HG03442 (cell line): ENCODE measurements at regions not wholly inside any gene's neighbourhood (a gene's known extent, or its start where the extent isn't known, plus 50 kb on each side); places are given as distances from the start of the nearest gene placed in this dataset.

Experiments used
- ATAC-seq: cut with Tn5 transposase; IDR thresholded peaks from one replicate; pipeline ENCODE4 v1.9.1; 2021; ENCODE audit warnings: mild to moderate bottlenecking, moderate library complexity; ENCODE audit not compliant: unreplicated experiment

- no peak for ATAC-seq
These were observed 93.2 kb downstream of the PTCSC3 start for GRCh38 chr14:36083317-36083716.

- ATAC-seq = no peak
These were observed 98.4 kb downstream of the PTCSC3 start for GRCh38 chr14:36078080-36078479.

DNA sequence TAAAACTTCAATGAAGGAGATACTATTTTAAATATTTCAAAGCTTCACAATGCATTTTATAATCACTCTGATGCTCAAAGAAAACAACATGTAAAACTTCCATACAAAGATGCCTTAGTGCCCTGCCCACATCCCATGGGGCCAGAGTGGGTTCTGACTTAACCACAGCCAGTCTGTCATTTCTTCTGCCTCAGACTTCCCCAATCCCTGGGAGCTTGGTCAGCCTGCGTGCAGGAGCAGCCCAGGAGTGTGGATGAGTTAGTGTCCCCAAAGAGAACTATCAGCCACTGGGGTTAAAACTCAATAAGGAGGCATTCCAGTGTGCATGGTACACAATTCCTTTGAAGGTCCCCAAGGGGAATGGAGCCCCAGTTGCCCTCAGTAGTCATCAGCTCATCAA is 100.3 kb downstream of the PTCSC3 start:
- no peak for ATAC-seq

- ATAC-seq = no peak
These were observed 101.3 kb downstream of the PTCSC3 start for GRCh38 chr14:36075203-36075602.

DNA sequence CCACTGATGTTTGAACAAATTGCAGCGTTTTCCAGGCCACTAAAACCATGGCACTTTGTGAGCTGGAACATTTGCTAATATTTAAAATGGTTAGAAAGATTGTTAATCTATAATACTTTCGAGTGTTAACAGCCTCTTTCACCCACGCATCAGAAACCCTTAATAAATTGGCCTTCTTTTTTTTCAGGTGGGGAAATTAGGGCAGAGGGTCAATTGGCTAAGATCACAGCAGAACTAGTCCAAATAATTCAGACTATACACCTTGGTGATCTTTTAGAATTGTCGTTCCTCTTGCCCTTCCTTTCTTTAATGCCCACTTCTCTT is 105.8 kb downstream of the PTCSC3 start:
- no peak for ATAC-seq

DNA sequence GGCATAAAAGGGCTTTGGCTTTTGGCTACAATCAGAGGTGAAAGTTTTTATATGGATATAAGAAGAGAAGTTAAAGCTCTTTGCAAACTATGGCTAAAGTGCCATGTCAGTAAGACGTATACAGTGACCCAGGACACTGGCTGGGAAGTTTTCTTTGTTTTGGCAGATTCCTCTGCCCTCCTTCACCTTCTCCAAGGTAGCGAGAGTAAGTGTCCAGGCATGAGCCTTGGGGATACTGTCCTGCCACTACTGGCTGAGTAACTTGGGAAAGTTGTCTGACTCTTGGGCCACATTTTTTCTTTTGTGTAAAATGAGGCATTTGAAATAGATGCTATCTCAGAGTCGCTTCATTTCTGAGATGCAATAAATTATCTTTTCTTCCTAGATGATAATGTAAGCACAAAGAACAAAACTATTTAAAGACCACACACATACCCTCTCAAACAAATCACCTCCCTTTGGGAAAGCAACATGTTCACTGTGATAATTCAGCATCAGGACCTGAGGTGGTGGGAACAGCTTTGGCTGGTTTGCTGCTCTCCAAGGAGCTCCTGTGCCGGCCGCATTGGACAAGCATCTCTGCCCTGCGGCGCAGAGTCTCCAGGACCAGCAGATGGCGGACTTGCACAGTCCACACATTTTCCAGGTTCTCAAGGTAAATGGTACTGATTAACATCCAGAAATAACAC is 106.3 kb downstream of the PTCSC3 start:
- ATAC-seq = peak; percentile 63

DNA sequence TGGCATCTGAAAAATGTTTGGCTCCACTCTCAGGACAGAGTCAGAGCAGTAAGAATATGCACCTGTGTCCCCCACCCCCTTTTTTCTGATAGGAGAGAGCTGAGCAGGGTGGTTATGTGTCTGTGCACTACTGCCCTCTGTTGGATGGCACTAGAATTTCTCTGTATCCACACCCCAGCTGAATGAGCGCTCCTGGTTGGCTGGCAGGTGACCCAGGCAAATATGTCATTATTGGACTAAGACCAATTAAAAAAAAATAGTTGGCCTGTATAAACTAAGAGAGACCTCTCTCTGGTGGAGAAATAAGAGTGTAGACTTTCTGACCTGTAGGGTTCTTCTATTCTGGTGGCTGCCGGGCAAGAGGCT is 107.0 kb downstream of the PTCSC3 start:
- ATAC-seq = peak; percentile 58

- ATAC-seq = peak; percentile 5
These were observed 107.6 kb downstream of the PTCSC3 start for GRCh38 chr14:36068777-36069534.

GRCh38 chr14:36067428-36068187 is 108.9 kb downstream of the PTCSC3 start:
- ATAC-seq = no peak

- no peak for ATAC-seq
These were observed 109.9 kb downstream of the PTCSC3 start for GRCh38 chr14:36066636-36067035.

DNA sequence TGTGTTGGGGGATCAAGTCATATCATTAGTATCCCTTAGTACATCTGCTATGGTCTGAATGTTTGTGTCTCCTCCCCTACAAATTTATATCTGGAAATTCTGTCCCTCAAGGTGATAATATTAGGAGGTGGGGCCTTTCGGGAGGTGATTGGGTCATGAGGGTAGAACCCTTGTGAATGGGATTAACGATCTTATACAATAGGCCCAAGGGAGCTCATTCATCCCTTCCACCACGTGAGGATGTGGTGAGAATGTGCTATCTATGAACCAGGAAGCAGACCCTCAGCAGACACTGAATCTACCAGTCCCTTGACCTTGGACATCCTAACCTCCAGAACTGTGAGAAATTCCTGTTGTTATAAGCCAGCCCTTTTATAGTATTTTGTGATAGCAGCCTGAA is 110.7 kb downstream of the PTCSC3 start:
- no peak for ATAC-seq

DNA sequence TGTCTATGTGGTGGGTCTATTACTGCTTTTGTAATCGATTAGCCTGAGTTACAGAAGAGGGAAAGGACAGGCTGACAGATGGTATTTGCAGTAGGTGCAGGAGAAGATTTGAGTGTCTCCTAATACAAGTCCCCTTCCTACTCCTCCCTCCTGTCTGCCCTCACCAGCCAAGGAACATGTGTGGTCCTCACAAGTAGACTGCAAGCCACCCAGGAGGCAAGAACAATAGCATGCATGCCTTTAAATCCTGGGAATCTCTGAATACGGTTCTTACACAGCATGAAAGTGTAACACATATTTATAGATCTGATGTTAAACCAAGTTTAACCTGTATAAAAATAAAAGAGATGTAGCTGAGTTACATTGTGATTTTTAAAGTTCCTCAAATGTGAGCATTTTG is 117.0 kb downstream of the PTCSC3 start:
- ATAC-seq = no peak

GRCh38 chr14:36057452-36058116 is 118.9 kb downstream of the PTCSC3 start:
- no peak for ATAC-seq

- ATAC-seq = no peak
These were observed 119.7 kb downstream of the PTCSC3 start for GRCh38 chr14:36056845-36057244.

DNA sequence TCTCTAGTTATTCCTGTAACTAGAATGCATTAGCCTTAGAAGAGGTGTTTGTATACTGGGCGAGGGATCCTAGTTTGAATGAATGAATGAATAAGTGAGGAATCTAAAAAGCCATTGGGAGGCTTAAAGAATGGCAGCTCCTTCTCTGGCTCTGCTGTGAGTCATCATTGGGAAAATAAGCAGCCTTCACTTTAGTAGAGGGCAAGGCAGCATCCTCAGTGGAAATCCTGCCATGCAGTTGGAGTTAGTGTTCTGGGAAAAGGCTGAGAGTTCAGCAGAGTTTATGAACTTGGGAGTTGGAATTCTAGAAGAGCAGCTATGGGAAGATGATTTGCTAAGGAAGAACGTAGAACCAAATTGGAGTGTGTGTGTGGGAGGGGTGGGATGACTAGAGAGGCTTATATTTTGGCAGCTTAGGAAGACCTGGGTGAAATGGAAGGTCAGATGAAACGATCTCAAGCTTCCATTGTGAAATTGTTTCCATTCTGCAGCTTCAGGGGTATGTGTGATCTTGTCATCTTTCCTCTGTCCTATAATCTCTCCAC is 120.8 kb downstream of the PTCSC3 start:
- ATAC-seq = no peak

DNA sequence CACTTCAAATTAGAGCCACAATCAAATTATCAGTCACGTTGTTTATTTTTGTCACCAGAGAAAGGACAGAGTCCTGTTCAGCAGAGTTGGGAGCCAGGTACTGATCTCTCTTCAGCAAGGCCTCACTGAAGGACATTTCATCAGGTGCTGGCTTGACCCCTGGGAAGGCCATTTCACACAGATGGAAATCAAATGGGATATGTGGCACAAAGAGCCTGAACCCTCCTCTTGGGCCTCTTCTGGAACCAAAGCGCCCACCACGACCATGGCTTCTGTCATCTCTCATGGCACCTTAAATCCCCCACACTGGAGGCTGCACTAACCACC is 121.5 kb downstream of the PTCSC3 start:
- ATAC-seq = no peak

- ATAC-seq = no peak
These were observed 122.0 kb downstream of the PTCSC3 start for GRCh38 chr14:36054353-36055051.

GRCh38 chr14:36052681-36053080 is 123.8 kb downstream of the PTCSC3 start:
- ATAC-seq = no peak

GRCh38 chr14:36052063-36052462 is 124.5 kb downstream of the PTCSC3 start:
- no peak for ATAC-seq

DNA sequence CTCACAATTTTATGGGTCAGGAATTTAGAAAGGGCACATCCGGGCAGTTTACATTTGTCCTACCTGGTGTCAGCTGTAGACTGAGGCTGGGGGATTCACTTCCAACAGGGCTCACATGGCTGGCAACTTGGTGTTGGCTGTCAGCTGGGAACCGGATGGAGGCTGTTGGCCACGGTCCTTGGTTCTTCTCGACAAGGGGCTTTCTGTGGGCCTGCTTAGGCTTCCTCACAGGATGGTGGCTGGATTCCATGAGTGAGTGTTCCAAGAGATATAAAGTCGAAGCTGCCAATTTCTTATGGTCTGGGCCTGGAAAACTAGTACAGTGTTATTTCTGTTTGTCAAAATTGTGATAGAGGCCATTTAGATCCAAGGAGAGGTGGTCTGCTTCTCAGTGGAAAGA is 127.9 kb downstream of the PTCSC3 start:
- no peak for ATAC-seq

DNA sequence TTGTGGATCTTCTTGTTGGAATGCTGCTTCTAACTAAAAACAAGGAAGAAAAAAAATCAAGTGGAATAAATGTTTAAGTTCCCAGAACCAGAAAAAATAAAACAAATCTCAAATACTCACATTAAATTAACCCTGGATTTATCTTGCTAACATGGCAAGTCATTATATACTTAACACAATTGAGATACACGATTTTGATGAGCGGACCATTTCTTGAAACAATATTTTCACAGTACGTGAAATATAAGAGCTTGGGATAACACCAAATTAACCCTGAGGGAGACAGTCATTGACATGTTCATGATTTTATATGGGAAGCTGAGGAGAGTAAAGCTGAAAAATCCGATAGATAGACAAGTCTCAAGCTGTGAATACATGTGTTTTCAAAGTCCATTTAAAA is 128.6 kb downstream of the PTCSC3 start:
- ATAC-seq = no peak
